ENCODE measurements at regions not wholly inside any gene's neighbourhood (a gene's known extent, or its start where the extent isn't known, plus 50 kb on each side); places are given as distances from the start of the nearest gene placed in this dataset.

- Histone ChIP-seq H3K27ac (peak overlapping the region in 1 of 5 donors; percentile 35), H3K4me3 (no peak overlapping the region), H3K9me3 (no peaks in the 10 kb centered on the region), H3K4me1 (peaks cover 0 to 6% (median 0%) of the 10 kb centered on the region in 4 donors), H3K36me3 (no peaks in the 10 kb centered on the region), H3K27me3 (no peaks in the 10 kb centered on the region)
- no peak for DNase-seq
- TF ChIP-seq POLR2AphosphoS5 (IDR thresholded peaks at IDR 0.05), result no peak
- TF ChIP-seq EP300 (IDR thresholded peaks at IDR 0.05), result no peak
- TF ChIP-seq POLR2A (IDR thresholded peaks at IDR 0.05), result no peak
- TF ChIP-seq, protein P1, sequence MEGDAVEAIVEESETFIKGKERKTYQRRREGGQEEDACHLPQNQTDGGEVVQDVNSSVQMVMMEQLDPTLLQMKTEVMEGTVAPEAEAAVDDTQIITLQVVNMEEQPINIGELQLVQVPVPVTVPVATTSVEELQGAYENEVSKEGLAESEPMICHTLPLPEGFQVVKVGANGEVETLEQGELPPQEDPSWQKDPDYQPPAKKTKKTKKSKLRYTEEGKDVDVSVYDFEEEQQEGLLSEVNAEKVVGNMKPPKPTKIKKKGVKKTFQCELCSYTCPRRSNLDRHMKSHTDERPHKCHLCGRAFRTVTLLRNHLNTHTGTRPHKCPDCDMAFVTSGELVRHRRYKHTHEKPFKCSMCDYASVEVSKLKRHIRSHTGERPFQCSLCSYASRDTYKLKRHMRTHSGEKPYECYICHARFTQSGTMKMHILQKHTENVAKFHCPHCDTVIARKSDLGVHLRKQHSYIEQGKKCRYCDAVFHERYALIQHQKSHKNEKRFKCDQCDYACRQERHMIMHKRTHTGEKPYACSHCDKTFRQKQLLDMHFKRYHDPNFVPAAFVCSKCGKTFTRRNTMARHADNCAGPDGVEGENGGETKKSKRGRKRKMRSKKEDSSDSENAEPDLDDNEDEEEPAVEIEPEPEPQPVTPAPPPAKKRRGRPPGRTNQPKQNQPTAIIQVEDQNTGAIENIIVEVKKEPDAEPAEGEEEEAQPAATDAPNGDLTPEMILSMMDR (IDR thresholded peaks at IDR 0.05), result no peak
- intact Hi-C loops (cut with DNase I; ENCODE audit: low total_unique reads), result no loop called here
These were observed 64.5 kb upstream of the PRRC2C start for GRCh38 chr1:171420810-171421209.

GRCh38 chr1:171421413-171422020, 63.8 kb upstream of the PRRC2C start:
- Histone ChIP-seq H3K9me3 (no peaks in the 10 kb centered on the region), H3K4me3 (no peak overlapping the region), H3K36me3 (no peaks in the 10 kb centered on the region), H3K27me3 (no peaks in the 10 kb centered on the region), H3K4me1 (peaks cover 0 to 6% (median 0%) of the 10 kb centered on the region in 4 donors), H3K27ac (peak overlapping the region in 1 of 5 donors; percentile 35)
- intact Hi-C loops (cut with DNase I; ENCODE audit: low total_unique reads), result no loop called here
- 63 to 79% (median 65%) methylated on average over 10 of the region's 10 CpGs for WGBS, 5 donors
- TF ChIP-seq POLR2AphosphoS5 (IDR thresholded peaks at IDR 0.05) (no peak), POLR2A (IDR thresholded peaks at IDR 0.05) (no peak), EP300 (IDR thresholded peaks at IDR 0.05) (no peak)
- TF ChIP-seq, protein P1 (IDR thresholded peaks at IDR 0.05), result no peak
- no peak for DNase-seq

DNA sequence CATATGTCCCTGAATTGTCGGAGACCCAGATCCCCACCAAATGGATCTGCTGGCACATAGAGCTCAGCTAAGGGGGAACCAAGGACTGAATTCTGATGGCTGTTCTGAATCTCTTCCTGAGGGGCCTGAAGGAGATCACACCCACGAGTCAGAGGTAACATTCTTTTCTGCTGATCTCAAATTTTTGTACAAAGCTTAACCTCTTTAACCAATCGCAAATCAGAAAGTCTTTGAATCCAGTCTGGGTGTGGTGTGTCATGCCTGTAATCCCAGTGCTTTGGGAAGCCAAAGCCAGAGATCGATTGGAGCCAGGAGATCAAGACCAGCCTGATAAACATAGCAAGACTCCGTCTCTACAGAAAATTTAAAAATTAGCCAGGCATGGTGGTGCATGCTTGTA, 62.8 kb upstream of the PRRC2C start:
- Histone ChIP-seq H3K4me1 (peaks cover 0 to 6% (median 0%) of the 10 kb centered on the region in 4 donors), H3K27me3 (no peaks in the 10 kb centered on the region), H3K27ac (no peak overlapping the region), H3K4me3 (no peak overlapping the region), H3K36me3 (no peaks in the 10 kb centered on the region), H3K9me3 (no peaks in the 10 kb centered on the region)
- DNase-seq, result no peak
- 51 to 76% (median 68%) methylated on average over 5 of the region's 5 CpGs for WGBS, 5 donors
- TF ChIP-seq POLR2A (IDR thresholded peaks at IDR 0.05) (no peak), POLR2AphosphoS5 (IDR thresholded peaks at IDR 0.05) (no peak), EP300 (IDR thresholded peaks at IDR 0.05) (no peak)
- TF ChIP-seq, protein P1 (IDR thresholded peaks at IDR 0.05), result no peak
- intact Hi-C loops (cut with DNase I; ENCODE audit: low total_unique reads), result no loop called here

DNA sequence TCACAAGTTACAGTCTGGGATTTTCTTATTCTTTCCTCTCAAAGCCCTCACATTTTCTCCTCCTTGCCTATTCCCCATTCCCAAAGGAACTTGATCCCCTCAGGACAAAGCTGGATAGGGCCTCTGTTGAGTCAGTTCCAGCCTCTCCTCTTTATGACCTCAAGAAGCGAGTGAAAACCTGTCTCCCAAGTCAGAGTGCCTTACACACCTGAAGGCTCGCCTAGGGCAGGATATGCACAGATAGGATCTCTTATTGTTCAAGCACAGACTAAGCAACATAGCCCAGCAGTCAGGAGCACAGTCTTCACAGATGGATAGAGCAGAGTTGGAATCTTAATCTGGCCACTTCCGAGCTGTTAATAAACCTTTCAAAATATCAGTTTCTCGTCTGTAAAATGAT, 60.8 kb upstream of the PRRC2C start:
- Histone ChIP-seq H3K27me3 (no peaks in the 10 kb centered on the region), H3K36me3 (no peaks in the 10 kb centered on the region), H3K4me1 (peaks cover 0 to 6% (median 0%) of the 10 kb centered on the region in 4 donors), H3K27ac (no peak overlapping the region), H3K4me3 (no peak overlapping the region), H3K9me3 (peaks cover 0 to 6% (median 3%) of the 10 kb centered on the region in 4 donors)
- TF ChIP-seq POLR2AphosphoS5 (IDR thresholded peaks at IDR 0.05) (no peak), EP300 (IDR thresholded peaks at IDR 0.05) (no peak), POLR2A (IDR thresholded peaks at IDR 0.05) (no peak)
- TF ChIP-seq, protein P1 (IDR thresholded peaks at IDR 0.05), result no peak
- WGBS, 5 donors, result 63 to 76% (median 73%) methylated on average over 4 of the region's 4 CpGs
- intact Hi-C loops (cut with DNase I; ENCODE audit: low total_unique reads), result no loop called here
- DNase-seq, result no peak

All from stomach (tissue), 8 donors.